Endothelial cell (in vitro differentiated cells): ENCODE measurements at regions not wholly inside any gene's neighbourhood (a gene's known extent, or its start where the extent isn't known, plus 50 kb on each side); places are given as distances from the start of the nearest gene placed in this dataset.

Experiments used
- DNase-seq: peaks from one replicate; pipeline ENCODE4 v3.0.0; 2021; ENCODE audit warnings: low spot score
- H3K27ac Mint-ChIP-seq: one replicate; pipeline ENCODE4 v1.8.0; 2021; ENCODE audit warnings: mixed read lengths, inconsistent platforms; ENCODE audit not compliant: unreplicated experiment
- H3K27me3 Mint-ChIP-seq: one replicate; pipeline ENCODE4 v1.8.0; 2021; ENCODE audit warnings: mild to moderate bottlenecking, moderate library complexity, mixed read lengths, inconsistent platforms; ENCODE audit not compliant: unreplicated experiment
- H3K36me3 Mint-ChIP-seq: one replicate; pipeline ENCODE4 v1.8.0; 2021; ENCODE audit warnings: mild to moderate bottlenecking, low read depth, mixed read lengths, inconsistent platforms; ENCODE audit not compliant: unreplicated experiment
- H3K4me1 Mint-ChIP-seq: one replicate; pipeline ENCODE4 v1.8.0; 2021; ENCODE audit warnings: mild to moderate bottlenecking, mixed read lengths, inconsistent platforms; ENCODE audit not compliant: unreplicated experiment
- H3K4me3 Mint-ChIP-seq: one replicate; pipeline ENCODE4 v1.8.0; 2021; ENCODE audit warnings: mild to moderate bottlenecking, mixed read lengths, inconsistent platforms; ENCODE audit not compliant: unreplicated experiment
- H3K9me3 Mint-ChIP-seq: one replicate; pipeline ENCODE4 v1.8.0; 2021; ENCODE audit warnings: mixed read lengths, inconsistent platforms; ENCODE audit not compliant: unreplicated experiment
- TF ChIP-seq, protein P1 (sequence below): fragments of 200-600 bp; sonication (generic); IDR thresholded peaks from one replicate; pipeline ENCODE4 v1.5.0; 2021; ENCODE audit warnings: antibody characterized with exemption; ENCODE audit not compliant: unreplicated experiment

DNA sequence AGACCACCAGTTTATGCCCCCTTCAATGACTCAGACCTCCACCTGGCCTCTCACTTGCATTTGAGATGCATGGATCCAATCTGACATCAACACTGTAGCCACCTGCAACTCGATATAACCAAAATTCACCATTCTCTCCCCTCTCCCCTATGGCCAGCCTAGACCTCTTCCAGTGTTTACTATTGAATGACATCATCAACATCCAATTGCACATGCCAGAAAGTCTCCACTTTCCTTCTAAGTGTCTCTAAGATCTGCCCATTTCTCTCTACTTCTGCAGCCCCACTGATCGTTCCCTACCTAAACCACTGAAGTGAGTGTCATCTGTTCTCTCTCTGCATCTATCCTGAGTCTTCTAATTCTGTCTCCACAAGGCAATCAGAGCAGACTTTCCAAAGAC is 151.3 kb upstream of the APCDD1 start:
- Mint-ChIP-seq H3K4me1 (peaks cover 11% of the 10 kb centered on the region), H3K4me3 (no peak overlapping the region), H3K27ac (no peak overlapping the region), H3K27me3 (peaks cover 9% of the 10 kb centered on the region), H3K36me3 (peaks cover 4% of the 10 kb centered on the region), H3K9me3 (no peaks in the 10 kb centered on the region)
- TF ChIP-seq, protein P1, sequence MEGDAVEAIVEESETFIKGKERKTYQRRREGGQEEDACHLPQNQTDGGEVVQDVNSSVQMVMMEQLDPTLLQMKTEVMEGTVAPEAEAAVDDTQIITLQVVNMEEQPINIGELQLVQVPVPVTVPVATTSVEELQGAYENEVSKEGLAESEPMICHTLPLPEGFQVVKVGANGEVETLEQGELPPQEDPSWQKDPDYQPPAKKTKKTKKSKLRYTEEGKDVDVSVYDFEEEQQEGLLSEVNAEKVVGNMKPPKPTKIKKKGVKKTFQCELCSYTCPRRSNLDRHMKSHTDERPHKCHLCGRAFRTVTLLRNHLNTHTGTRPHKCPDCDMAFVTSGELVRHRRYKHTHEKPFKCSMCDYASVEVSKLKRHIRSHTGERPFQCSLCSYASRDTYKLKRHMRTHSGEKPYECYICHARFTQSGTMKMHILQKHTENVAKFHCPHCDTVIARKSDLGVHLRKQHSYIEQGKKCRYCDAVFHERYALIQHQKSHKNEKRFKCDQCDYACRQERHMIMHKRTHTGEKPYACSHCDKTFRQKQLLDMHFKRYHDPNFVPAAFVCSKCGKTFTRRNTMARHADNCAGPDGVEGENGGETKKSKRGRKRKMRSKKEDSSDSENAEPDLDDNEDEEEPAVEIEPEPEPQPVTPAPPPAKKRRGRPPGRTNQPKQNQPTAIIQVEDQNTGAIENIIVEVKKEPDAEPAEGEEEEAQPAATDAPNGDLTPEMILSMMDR: no peak
- no peak for DNase-seq

DNA sequence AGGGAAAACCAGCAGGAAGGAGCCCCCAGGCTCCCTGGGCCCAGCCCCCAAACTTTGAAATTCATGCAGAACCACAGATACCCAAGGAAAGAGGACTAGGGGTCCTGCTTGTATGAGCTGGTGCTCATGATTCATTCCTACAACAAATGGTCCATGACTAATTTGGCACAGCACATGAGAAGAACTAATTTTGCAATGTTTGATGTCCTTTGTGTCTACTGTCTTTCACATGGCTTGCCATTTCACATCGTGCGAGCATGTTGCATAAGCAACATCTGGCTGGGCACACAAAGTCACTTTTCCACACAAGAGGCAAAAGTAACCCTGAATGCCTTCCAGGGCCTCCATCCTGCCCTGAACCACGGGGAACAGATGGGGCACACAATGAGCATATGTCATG is 149.6 kb upstream of the APCDD1 start:
- Mint-ChIP-seq H3K9me3 (no peaks in the 10 kb centered on the region), H3K27ac (no peak overlapping the region), H3K36me3 (no peaks in the 10 kb centered on the region), H3K4me3 (no peak overlapping the region), H3K27me3 (peaks cover 6% of the 10 kb centered on the region), H3K4me1 (no peaks in the 10 kb centered on the region)
- no peak for DNase-seq
- TF ChIP-seq, protein P1: no peak

DNA sequence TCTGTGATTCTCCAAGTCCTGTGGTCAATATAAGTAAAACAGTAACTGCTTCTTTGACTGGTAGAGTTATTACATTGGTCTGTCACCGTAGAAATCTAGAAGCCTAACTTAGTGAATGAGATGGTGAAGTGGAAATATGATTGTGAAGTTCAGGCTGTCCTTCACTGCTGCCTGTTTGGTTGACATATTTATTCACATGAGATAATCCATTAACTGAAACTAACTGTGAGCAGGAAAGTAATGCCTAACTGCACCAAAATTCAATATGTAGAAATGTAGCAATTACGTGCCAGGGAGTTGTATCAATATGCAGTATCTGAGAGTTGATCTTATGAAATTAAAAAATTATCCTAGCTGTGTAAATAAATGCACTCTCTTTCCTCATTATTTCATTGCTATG is 147.7 kb upstream of the APCDD1 start:
- Mint-ChIP-seq H3K9me3 (no peaks in the 10 kb centered on the region), H3K27ac (no peak overlapping the region), H3K36me3 (no peaks in the 10 kb centered on the region), H3K4me3 (no peak overlapping the region), H3K4me1 (no peaks in the 10 kb centered on the region), H3K27me3 (peaks cover 6% of the 10 kb centered on the region)
- no peak for DNase-seq
- TF ChIP-seq, protein P1: no peak

DNA sequence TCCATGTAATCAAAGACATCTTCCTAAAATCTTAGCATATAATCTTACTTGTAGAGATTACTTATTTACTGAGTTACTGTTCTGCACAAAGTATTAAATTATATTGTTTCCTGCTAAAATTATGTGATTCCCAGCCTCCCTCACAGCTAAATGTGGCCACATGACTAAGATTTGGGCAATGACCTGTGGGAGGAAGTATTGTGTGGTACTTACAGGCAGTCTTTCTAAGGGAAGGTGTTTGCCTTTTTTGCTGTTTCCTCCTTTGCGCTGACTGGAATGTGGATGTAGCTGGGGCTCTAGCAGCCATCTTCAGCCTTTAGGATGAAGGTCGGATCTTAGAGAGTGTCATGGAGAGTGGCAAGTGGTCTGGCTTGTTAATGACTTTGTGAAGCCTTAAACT is 146.3 kb upstream of the APCDD1 start:
- DNase-seq: no peak
- Mint-ChIP-seq H3K27me3 (peaks cover 3% of the 10 kb centered on the region), H3K27ac (no peak overlapping the region), H3K9me3 (no peaks in the 10 kb centered on the region), H3K4me1 (no peaks in the 10 kb centered on the region), H3K4me3 (no peak overlapping the region), H3K36me3 (no peaks in the 10 kb centered on the region)
- TF ChIP-seq, protein P1: no peak

DNA sequence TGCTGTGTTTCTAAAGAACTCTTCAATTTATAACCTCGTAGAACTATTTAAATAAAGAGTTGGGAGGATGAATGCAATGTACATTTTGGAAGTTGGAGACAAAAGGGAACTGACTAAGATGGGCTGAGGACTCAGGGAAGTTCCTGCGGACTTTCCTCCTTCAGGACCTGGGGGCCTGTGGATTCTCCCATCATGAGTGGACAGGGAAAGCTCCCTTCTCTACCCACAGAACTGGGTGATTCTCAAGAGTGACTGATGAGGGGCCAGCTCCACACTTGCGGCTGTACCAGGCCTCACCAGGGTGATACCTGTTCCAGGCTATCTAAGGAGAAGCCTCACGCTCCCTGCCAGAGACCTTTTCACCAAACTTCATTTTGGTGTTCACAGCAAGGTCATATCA is 143.8 kb upstream of the APCDD1 start:
- H3K4me1 Mint-ChIP-seq: no peaks in the 10 kb centered on the region
- TF ChIP-seq, protein P1: no peak
- DNase-seq: no peak
- no peaks in the 10 kb centered on the region for H3K36me3 Mint-ChIP-seq
- H3K4me3 Mint-ChIP-seq: no peak overlapping the region
- no peaks in the 10 kb centered on the region for H3K9me3 Mint-ChIP-seq
- H3K27ac Mint-ChIP-seq: no peak overlapping the region
- no peaks in the 10 kb centered on the region for H3K27me3 Mint-ChIP-seq
